Activated naive CD4-positive, alpha-beta T cell treated with anti-CD3 and anti-CD28 coated beads, Interleukin-2, amount 10 ng/mL, durations not matched to agents 7 days and 5 days (primary cell): ENCODE measurements at regions not wholly inside any gene's neighbourhood (a gene's known extent, or its start where the extent isn't known, plus 50 kb on each side); places are given as distances from the start of the nearest gene placed in this dataset.
"Not testable (repeated sequence)": the region's sequence is repeated elsewhere in the genome, so short reads cannot be mapped to it uniquely, and the experiment has no call there.

Experiments
- CTCF ChIA-PET: fragments of 350-600 bp; sonication (Branson Sonifier 250); formaldehyde crosslinking; loops from one replicate; lab custom pipeline; 2021; ENCODE audit warnings: antibody characterized with exemption; lab: Charles Lee
- DNase-seq: peaks from one replicate; pipeline ENCODE4 v3.0.0-alpha.2; 2020
- H3K27ac Mint-ChIP-seq: one replicate; pipeline ENCODE4 v1.8.0; 2021; ENCODE audit warnings: mild to moderate bottlenecking, moderate library complexity, mixed read lengths
- H3K27me3 Mint-ChIP-seq: one replicate; pipeline ENCODE4 v1.8.0; 2021; ENCODE audit warnings: mild to moderate bottlenecking, mixed read lengths
- H3K36me3 Mint-ChIP-seq: one replicate; pipeline ENCODE4 v1.8.0; 2021; ENCODE audit warnings: mixed read lengths
- H3K4me1 Mint-ChIP-seq: one replicate; pipeline ENCODE4 v1.8.0; 2021; ENCODE audit warnings: mixed read lengths
- H3K4me3 Mint-ChIP-seq: one replicate; pipeline ENCODE4 v1.8.0; 2021; ENCODE audit warnings: mild to moderate bottlenecking, moderate library complexity, mixed read lengths
- H3K9me3 Mint-ChIP-seq: one replicate; pipeline ENCODE4 v1.8.0; 2021; ENCODE audit warnings: mixed read lengths

DNA sequence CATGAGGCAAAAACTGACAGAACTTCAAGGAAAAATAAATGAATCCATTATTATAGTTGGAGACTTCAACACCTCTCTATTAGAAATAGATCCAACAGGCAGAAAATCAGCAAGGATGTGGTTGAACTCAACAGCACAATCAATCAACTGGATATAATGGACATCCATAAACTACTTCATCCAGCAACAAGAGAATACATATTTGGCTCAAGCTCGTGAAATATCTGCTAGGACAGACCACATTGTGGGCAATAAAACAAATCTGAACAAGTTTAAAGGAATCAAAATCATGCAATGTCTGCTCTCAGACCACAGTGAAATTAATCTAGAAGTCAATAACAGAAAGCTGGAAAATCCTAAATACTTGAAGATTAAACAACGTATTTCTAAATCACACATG, 362.6 kb downstream of the CD109 start:
- CTCF ChIA-PET = interaction anchor here (0.7 kb wide), 1 partner anchor 389 kb away, joined by 3 read pairs; no protein-coding TSS in a partner anchor
- Mint-ChIP-seq H3K4me3 (no peak overlapping the region), H3K27ac (no peak overlapping the region), H3K27me3 (no peaks in the 10 kb centered on the region), H3K4me1 (no peaks in the 10 kb centered on the region), H3K9me3 (no peaks in the 10 kb centered on the region), H3K36me3 (no peaks in the 10 kb centered on the region)
- no peak for DNase-seq

DNA sequence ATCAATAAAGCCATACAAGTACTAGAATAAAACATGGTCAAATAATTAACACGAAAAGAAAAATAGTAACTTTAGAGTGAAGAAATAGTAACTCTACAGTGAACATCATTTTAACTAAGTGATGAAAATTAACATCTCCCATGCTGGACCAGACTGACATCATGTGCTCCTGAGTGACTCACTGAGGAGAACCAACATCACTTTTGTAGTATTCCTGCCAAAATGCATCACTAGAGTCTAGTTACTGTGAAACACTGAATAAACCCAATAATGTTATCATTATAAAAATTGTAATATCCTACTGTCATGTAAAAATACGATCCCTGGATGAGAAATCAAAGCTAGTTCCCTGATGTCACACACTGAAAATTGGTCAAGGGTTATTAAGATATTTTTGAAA, 361.3 kb downstream of the CD109 start:
- Mint-ChIP-seq H3K27me3 (no peaks in the 10 kb centered on the region), H3K27ac (no peak overlapping the region), H3K4me3 (no peak overlapping the region), H3K9me3 (no peaks in the 10 kb centered on the region), H3K36me3 (no peaks in the 10 kb centered on the region), H3K4me1 (no peaks in the 10 kb centered on the region)
- CTCF ChIA-PET = interaction anchor here (0.6 kb wide), 1 partner anchor 214 kb away, joined by 5 read pairs; no protein-coding TSS in a partner anchor
- DNase-seq = no peak

DNA sequence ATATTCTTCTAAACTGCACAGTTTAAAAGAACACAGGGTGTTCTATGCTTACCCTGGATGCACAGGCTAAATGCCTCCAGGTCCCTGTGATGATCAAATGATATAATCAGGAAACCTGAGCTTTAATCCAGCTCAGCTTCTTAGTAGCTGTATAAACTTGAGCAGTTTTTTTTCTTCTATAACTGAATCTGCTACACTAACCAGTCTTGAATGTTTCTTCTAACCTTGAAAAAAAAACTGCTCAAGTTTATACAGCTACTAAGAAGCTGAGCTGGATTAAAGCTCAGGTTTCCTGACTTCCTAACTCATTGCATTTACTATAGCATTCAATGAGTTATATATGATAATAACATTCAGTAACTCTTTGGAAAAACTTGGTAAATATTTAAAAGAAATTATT, 358.2 kb downstream of the CD109 start:
- no peaks in the 10 kb centered on the region for H3K9me3 Mint-ChIP-seq
- H3K27me3 Mint-ChIP-seq = no peaks in the 10 kb centered on the region
- H3K36me3 Mint-ChIP-seq = no peaks in the 10 kb centered on the region
- no peak for DNase-seq
- H3K27ac Mint-ChIP-seq = no peak overlapping the region
- CTCF ChIA-PET = no interaction called here
- no peaks in the 10 kb centered on the region for H3K4me1 Mint-ChIP-seq
- H3K4me3 Mint-ChIP-seq = no peak overlapping the region

DNA sequence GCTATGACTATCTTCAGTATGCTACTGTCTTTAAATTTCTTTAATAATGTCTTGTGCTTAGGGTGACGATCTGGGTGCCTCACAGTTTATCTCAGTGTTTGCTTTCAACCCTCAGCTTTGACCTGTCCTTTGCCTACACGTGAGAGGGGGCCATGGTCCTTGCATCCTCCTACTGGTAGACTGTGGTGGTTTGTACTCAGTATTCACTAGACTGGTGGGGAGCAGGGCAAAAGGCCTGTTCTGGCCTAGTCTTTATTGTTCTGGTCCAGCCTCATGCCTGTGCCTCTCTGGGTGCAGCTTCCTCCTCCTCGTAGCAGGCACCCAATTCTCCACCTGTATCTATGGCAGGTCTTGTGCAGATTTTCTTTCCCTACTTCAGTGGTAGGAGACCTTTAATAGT, 354.9 kb downstream of the CD109 start:
- H3K4me3 Mint-ChIP-seq = no peak overlapping the region
- H3K27ac Mint-ChIP-seq = no peak overlapping the region
- no peak for DNase-seq
- no peaks in the 10 kb centered on the region for H3K9me3 Mint-ChIP-seq
- no peaks in the 10 kb centered on the region for H3K27me3 Mint-ChIP-seq
- no peaks in the 10 kb centered on the region for H3K4me1 Mint-ChIP-seq
- CTCF ChIA-PET = no interaction called here
- no peaks in the 10 kb centered on the region for H3K36me3 Mint-ChIP-seq

DNA sequence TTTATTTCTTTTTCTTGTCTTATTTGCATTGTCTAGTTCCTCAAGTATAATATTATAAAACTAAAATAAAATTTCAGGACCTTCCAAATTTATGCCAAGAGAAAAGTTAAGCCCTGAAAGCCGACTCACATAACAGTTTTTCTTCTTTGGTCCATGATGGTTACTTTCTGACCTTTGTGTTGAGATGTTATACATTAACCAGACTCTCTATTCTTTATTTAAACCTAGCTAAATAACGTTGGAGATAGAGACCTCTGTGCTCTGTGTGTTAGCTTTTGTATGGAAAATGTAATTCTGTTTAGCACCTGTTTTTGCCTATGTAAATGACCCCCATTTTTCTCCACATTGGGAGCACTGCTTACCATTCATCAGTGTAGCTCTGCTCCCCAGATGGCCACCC, 352.4 kb downstream of the CD109 start:
- no peak for DNase-seq
- Mint-ChIP-seq H3K36me3 (no peaks in the 10 kb centered on the region), H3K27ac (no peak overlapping the region), H3K4me1 (no peaks in the 10 kb centered on the region), H3K9me3 (no peaks in the 10 kb centered on the region), H3K4me3 (no peak overlapping the region), H3K27me3 (no peaks in the 10 kb centered on the region)
- CTCF ChIA-PET = no interaction called here

DNA sequence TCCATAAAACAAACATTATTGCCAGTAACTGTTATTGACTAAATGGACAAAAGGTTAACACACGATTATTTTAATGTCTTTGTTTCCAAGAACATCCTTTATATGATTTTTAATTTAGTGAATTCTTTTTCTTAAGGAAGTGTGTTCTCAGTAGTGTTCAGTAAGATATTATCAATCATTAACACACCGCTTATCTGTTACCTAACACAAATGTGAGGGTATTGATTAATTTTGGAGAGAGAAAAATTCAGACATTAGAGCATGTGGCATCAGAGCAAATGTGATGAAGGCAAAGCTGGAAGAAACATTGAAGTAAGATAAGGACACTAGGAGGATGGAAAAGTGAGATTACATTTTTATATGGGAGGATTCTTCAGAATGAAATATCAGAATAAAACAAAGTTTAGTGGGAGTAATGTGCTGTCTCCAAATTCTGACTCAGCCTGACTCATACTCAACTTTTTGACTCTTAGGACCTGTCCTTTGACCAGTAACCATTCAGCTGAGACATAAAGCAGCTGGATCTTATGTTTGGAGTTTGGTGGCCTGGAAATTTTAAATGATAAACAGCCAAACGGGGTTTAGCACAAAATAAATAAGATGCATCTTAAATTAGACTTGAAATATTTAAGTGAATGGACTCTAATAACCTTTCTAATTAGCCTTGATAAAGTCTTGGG, 348.6 kb downstream of the CD109 start:
- no peak overlapping the region for H3K27ac Mint-ChIP-seq
- CTCF ChIA-PET = no interaction called here
- no peaks in the 10 kb centered on the region for H3K27me3 Mint-ChIP-seq
- H3K4me3 Mint-ChIP-seq = no peak overlapping the region
- no peaks in the 10 kb centered on the region for H3K4me1 Mint-ChIP-seq
- no peaks in the 10 kb centered on the region for H3K9me3 Mint-ChIP-seq
- DNase-seq = no peak
- no peaks in the 10 kb centered on the region for H3K36me3 Mint-ChIP-seq

DNA sequence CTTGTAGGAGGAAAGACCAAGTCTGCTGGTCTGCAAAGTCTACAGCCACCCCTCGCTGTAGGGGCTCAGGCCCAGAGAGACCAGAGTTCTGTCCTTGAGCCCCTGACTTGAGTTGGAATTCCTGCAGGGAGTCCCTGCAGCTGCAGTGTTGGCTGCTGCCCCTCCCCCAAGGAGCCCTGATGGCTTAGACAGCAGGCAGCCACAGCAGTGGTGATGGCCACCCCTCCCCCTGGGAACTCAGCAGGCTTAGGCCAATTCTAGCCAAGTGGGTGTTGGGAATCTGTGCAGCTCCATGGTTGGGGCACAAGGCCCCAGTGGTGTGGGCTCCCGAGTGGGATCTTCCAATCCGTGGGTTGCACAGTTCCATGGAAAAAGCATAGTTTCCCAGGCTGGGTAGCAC, 345.4 kb downstream of the CD109 start:
- no peaks in the 10 kb centered on the region for H3K4me1 Mint-ChIP-seq
- no peaks in the 10 kb centered on the region for H3K36me3 Mint-ChIP-seq
- no peak for DNase-seq
- CTCF ChIA-PET = no interaction called here
- H3K9me3 Mint-ChIP-seq = no peaks in the 10 kb centered on the region
- H3K27me3 Mint-ChIP-seq = no peaks in the 10 kb centered on the region
- no peak overlapping the region for H3K4me3 Mint-ChIP-seq
- H3K27ac Mint-ChIP-seq = no peak overlapping the region

DNA sequence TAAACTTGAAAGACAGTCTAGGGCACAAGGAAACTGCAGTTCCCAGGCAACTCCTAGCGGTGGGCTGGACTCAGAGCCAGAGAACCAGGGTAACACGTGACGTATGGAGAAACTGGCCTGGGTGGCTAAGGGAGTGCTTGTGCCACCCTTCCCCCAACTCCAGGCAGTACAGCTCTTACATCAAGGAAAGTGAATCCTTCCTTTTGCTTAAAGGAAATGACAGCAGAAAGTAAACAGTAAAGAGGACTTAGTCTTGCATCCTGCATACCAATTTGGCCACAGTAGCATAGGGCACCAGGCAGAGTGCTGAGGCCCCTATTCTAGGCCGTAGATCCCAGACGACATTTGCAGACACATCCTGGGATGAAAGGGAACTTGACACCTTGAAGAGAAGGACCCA, 322.8 kb downstream of the CD109 start:
- no peak overlapping the region for H3K27ac Mint-ChIP-seq

DNA sequence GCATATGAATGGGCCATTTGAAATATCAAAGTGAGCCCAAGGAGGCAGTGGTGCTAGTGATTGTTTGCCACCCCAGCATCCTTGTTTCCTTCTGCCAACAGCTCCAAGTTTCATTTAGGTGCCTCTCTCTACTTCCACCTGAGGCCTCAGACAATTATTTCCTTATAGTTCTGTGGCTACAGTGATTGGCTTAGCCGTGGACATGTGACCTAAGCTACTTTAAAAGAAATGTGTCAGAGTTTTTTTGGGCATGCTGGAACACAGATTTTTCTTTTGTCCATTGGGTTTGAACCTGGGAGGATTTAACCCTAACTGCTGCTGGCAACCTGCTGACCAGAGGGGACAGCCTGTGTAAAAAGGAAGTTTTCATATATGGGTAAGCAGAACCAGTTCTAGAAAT, 319.4 kb downstream of the CD109 start:
- H3K27me3 Mint-ChIP-seq = no peaks in the 10 kb centered on the region
- no peaks in the 10 kb centered on the region for H3K4me1 Mint-ChIP-seq
- H3K36me3 Mint-ChIP-seq = no peaks in the 10 kb centered on the region
- CTCF ChIA-PET = no interaction called here
- no peaks in the 10 kb centered on the region for H3K9me3 Mint-ChIP-seq
- DNase-seq = no peak
- no peak overlapping the region for H3K27ac Mint-ChIP-seq
- H3K4me3 Mint-ChIP-seq = no peak overlapping the region

More for the DNA sequence above, 322.8 kb downstream of the CD109 start:
- H3K4me1 Mint-ChIP-seq = no peaks in the 10 kb centered on the region
- no peak for DNase-seq
- no peaks in the 10 kb centered on the region for H3K9me3 Mint-ChIP-seq
- H3K36me3 Mint-ChIP-seq = no peaks in the 10 kb centered on the region
- CTCF ChIA-PET = no interaction called here
- no peak overlapping the region for H3K4me3 Mint-ChIP-seq
- H3K27me3 Mint-ChIP-seq = no peaks in the 10 kb centered on the region

DNA sequence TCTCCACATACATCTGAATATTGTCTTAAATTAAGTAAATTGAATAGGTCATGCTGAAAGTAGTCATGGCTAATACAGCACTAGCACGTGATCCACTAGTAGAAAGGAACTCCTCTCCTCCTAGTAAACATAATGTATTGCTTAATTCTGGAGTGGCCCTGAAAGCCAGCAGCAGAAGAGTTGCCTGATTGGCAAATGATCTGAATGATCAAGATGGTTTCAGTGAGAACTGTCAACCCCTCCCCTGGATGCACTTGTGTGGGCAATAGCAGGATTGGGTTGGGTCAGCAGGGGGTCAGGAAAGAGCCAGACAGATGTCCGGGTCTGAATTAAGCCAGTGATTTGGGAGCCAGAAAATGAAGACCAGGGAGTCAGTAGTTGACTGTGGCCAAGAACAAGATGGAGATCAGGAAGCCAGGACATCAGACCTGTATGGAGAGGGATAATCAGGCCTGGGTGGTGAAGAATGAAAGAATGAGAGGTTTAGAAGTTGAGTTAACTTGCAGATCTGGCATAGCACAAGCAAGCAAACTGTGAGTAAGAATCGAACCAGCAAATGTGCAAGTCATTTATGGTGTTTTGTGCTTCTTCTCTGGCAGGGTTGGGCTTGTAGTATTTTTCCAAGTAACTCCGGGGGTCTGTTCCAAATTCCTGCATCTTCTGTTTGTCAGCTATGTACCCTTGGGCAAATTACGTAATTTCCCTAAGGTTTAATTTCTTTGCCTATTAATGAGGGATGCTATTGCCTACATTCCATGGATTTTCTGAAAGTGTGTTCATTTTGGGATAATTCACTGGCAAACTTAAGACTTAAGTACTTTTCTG, 304.9 kb downstream of the CD109 start:
- H3K9me3 Mint-ChIP-seq = no peaks in the 10 kb centered on the region
- H3K27ac Mint-ChIP-seq = no peak overlapping the region
- no peaks in the 10 kb centered on the region for H3K36me3 Mint-ChIP-seq
- no peaks in the 10 kb centered on the region for H3K27me3 Mint-ChIP-seq
- H3K4me3 Mint-ChIP-seq = no peak overlapping the region
- CTCF ChIA-PET = no interaction called here
- no peak for DNase-seq
- H3K4me1 Mint-ChIP-seq = no peaks in the 10 kb centered on the region

DNA sequence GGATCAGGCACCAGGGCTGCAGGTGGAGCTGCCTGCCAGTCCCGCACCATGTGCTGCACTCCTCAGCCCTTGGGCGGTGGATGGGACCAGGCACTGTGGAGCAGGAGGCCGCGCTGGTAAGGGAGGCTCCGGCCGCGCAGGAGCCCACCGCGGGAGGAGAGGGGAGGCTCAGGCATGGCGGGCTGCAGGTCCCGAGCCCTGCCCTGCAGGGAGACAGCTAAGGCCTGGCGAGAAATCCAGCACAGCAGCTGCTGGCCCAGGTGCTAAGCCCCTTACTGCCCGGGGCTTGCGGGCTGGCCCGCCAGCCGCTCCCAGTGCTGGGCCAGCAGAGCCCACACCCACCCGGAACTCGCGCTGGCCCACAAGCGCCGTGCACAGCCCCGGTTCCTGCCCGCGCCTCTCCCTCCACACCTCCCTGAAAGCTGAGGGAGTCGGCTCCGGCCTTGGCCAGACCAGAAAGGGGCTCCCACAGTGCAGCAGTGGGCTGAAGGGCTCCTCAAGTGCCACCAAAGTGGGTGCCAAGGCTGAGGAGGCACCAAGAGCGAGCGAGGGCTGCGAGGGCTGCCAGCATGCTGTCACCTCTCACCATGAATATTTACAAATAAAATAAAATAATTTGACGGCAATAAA, 294.7 kb downstream of the CD109 start:
- CTCF ChIA-PET, H3K4me1 Mint-ChIP-seq, DNase-seq, H3K27me3 Mint-ChIP-seq, H3K9me3 Mint-ChIP-seq, H3K36me3 Mint-ChIP-seq, H3K4me3 Mint-ChIP-seq, H3K27ac Mint-ChIP-seq: not testable (repeated sequence)

DNA sequence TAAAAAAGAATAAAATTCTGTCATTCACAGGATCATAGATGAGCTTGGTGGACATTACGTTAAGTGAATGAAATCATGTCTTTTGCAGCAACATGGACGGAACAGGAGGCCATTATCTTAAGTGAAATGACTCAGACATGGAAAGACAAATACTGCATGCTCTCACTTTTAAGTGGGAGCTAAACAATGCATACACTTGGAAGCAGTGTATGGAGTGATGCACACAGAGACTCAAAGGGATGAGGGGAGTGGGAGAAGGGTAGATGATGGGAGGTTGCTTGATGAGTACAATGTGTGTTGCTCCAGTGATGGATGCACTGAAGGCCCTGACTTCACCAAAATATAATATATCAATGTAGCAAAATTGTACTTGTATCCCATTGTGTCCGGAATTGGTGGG, 293.4 kb downstream of the CD109 start:
- H3K27ac Mint-ChIP-seq = no peak overlapping the region
- no peaks in the 10 kb centered on the region for H3K36me3 Mint-ChIP-seq
- peaks cover 3% of the 10 kb centered on the region for H3K9me3 Mint-ChIP-seq
- no peak for DNase-seq
- H3K4me1 Mint-ChIP-seq = no peaks in the 10 kb centered on the region
- CTCF ChIA-PET = interaction anchor here (0.5 kb wide), 1 partner anchor 369 kb away, joined by 4 read pairs; no protein-coding TSS in a partner anchor
- H3K27me3 Mint-ChIP-seq = no peaks in the 10 kb centered on the region
- no peak overlapping the region for H3K4me3 Mint-ChIP-seq

DNA sequence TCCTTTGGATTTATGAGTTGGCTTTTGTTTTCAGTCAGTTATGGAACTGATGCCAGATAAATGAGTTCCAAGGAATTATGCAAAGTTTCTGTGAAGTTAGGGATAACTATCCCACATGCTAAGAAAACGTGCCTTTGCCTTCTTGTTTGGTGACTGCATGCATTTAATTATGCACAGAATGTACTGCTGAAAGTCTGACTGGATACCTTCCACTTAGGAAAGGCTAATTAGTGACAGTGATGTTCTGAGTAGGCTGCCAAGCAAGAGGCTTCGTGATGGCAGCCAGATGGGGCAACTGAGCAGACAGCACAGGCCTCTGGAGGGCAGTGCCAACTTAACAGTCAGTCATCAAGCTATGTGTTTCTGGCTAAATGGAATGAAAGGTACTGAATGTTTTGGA, 289.9 kb downstream of the CD109 start:
- no peak for DNase-seq
- no peaks in the 10 kb centered on the region for H3K36me3 Mint-ChIP-seq
- H3K27ac Mint-ChIP-seq = no peak overlapping the region
- H3K27me3 Mint-ChIP-seq = no peaks in the 10 kb centered on the region
- no peaks in the 10 kb centered on the region for H3K4me1 Mint-ChIP-seq
- H3K4me3 Mint-ChIP-seq = no peak overlapping the region
- H3K9me3 Mint-ChIP-seq = peaks cover 3% of the 10 kb centered on the region
- CTCF ChIA-PET = interaction anchor here (2.4 kb wide), 1 partner anchor 1223 kb away, joined by 6 read pairs; no protein-coding TSS in a partner anchor

DNA sequence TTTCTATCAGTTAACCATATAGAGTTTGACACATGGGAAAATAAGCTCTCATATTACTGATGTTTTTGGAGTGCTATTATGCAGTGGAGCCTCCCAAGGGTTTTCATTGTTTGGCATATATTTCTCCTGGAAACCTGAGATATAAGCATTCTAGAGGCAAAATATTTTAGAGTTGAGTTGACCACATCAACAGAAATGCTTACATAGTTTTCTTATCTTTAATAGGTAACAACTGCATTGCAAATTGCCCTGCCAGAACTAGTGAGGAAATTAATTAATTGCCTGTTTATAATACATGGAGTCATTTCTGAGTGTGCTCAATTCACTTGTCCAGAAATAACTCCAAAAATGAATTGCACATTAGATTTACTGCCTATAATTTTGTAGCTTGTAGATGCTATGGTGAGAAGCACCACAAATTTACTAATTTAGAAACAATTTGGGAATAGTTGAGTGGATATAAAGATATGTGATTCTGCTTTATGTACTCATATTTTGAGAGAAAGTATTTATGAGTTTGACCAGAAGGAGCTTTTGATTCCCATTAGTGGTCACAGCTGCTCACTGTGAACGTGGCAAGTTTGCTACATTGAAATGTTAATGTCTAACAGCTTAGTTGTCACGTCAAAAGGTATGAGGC, 288.7 kb downstream of the CD109 start:
- CTCF ChIA-PET = interaction anchor here (2.4 kb wide), 1 partner anchor 1224 kb away, joined by 6 read pairs; no protein-coding TSS in a partner anchor
- Mint-ChIP-seq H3K4me3 (no peak overlapping the region), H3K4me1 (no peaks in the 10 kb centered on the region), H3K36me3 (no peaks in the 10 kb centered on the region), H3K9me3 (peaks cover under 1% of the 10 kb centered on the region), H3K27ac (no peak overlapping the region), H3K27me3 (no peaks in the 10 kb centered on the region)
- no peak for DNase-seq
